ENCODE measurements at regions not wholly inside any gene's neighbourhood (a gene's known extent, or its start where the extent isn't known, plus 50 kb on each side); places are given as distances from the start of the nearest gene placed in this dataset.
"Not testable (repeated sequence)": the region's sequence is repeated elsewhere in the genome, so short reads cannot be mapped to it uniquely, and the experiment has no call there.

- no peak for DNase-seq
Observed at GRCh38 chr16:86243571-86244154, 266.7 kb upstream of the FOXF1 start.

GRCh38 chr16:86244158-86244557, 266.2 kb upstream of the FOXF1 start:
- DNase-seq = no peak

GRCh38 chr16:86244936-86245335, 265.4 kb upstream of the FOXF1 start:
- no peak for DNase-seq

- DNase-seq = no peak
Observed at GRCh38 chr16:86245351-86245750, 265.0 kb upstream of the FOXF1 start.

GRCh38 chr16:86245895-86246294, 264.4 kb upstream of the FOXF1 start:
- no peak for DNase-seq

GRCh38 chr16:86248310-86248905, 261.9 kb upstream of the FOXF1 start:
- no peak for DNase-seq

DNA sequence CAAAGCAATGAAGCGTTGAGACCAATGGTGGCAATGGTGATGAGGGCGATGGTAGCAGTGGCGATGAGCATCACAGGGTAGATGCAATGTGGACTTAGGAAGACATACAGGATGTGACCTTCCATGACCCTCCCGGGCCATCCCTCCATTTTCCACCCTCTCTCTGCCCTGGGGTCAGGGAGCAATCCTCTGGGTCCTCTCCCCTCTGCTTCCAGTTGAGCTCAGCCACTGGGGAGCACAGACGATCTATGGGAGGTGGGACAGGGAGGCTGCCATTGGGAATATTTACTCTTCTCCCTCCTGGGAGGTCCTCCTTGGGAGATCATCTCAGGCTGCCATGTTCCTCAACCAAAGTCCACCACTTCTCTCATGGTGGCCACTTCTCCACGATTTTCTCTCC, 260.7 kb upstream of the FOXF1 start:
- DNase-seq = no peak

DNA sequence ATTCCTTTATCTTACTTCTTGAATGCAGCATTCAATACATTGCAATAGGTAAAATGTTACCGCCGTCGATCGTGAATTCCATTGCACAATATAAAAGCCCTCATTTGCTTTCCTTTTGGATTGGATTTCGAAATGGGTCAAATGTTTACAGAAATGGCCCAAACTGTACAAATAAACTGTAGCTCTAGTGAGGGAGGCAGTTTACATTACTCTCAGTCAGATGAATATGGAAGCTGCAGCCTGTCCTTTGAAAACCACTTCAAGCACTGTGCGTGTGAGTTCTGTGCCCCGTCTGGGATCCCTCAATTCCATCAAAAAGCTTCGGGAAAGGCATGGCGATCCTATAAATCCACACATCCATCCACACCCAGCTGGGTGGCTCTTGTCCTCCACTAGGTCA, 258.6 kb upstream of the FOXF1 start:
- DNase-seq = no peak

GRCh38 chr16:86252596-86252995, 257.7 kb upstream of the FOXF1 start:
- no peak for DNase-seq

GRCh38 chr16:86255966-86256365, 254.4 kb upstream of the FOXF1 start:
- DNase-seq = no peak

GRCh38 chr16:86256995-86257394, 253.3 kb upstream of the FOXF1 start:
- DNase-seq = no peak

DNA sequence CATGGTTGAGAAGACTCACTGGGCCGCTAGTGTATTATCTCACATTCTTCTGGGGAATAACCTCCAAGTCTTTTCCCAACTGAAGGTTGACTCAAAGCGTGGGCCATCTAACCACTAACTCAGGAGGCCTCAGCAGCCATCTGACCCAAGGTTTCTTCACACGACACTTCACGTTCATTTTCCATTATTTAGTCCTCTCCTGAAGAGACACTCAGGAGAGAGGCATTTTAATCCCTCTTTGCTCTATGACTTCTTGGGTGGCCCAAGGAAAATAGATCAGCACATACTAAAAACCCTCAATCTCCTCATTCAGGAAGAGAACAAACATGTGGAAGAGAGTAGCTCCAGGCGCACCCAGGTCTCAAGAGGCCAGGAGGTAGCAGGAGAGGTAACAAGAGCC, 252.8 kb upstream of the FOXF1 start:
- no peak for DNase-seq

DNA sequence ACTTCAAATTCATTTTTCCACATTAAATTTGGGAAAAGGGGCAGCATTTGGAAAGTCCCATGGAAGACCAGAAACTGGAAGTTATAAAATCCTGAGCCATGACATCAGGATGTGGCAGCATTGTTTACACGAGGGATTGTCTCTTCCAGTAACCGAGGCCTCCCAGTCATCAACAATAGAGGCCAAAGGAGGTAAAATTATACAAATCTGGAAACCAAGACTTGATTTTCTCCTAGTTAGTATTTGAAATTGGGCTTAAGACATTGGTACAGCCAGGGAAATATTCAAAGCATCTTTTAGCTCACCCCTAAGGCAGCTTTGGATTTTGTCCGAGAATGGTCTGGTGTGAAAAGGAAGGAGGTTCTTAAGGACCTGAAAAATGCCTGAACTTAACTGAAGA, 251.6 kb upstream of the FOXF1 start:
- DNase-seq = no peak

- DNase-seq = no peak
Observed at GRCh38 chr16:86259499-86259898, 250.8 kb upstream of the FOXF1 start.

- DNase-seq = no peak
Observed at GRCh38 chr16:86261379-86261778, 248.9 kb upstream of the FOXF1 start.

GRCh38 chr16:86267657-86268056, 242.7 kb upstream of the FOXF1 start:
- DNase-seq = not testable (repeated sequence)

DNA sequence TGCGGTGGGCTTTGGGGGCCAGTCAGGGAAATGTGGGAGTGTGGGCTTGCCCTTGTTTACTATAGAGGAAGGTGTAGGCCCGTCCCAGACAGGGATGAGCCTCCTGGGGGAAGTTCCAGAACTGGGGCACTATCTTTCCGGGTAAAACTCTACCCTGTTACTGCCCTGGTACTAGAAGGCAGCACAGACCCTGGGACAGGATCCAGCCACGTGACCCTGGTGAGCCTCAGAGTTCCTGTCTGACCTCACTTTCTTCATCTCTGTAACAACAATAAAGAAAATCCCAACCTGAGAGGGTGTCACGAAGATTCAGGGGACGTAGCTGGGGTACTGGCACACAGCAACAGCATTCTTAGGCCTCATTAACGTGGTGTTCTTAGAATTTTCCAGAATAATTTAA, 239.6 kb upstream of the FOXF1 start:
- no peak for DNase-seq

DNA sequence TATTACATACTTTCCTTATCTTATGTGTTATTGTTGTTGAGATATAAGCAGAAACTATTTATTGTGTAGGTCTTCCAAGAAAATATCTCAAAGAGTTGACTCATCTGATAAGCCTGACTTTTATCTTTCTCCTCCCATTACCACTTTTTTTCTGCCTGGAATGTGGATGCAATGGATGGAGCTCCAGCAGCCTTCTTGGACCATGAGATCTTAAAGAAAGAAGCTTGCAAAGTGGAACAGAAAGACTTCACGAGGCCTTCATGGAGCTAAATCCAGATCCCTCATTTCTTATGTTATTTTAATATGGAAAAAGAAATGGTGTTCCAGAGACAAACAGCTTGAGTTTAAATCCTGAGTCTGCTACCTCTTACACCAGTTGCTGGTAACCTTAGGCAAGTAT, 237.6 kb upstream of the FOXF1 start:
- no peak for DNase-seq

DNA sequence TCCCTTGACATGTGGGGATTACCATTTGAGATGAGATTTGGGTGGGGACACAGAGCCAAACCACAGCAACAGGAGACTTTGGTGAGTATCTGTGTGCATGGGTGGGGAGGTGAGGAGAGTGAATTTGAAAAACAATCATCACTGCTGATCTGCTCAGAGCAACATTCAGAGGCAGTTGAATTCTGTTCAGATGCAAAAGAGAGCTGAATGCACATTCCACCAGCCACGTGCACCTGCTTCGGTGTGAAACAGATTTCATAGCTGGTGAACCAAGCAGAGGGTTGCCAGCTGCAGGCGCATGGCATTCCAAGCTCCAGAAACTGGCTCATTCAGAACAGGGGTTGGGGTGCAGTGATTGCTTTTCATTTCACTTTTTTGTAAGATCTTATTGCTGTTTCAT, 233.1 kb upstream of the FOXF1 start:
- DNase-seq = no peak

DNA sequence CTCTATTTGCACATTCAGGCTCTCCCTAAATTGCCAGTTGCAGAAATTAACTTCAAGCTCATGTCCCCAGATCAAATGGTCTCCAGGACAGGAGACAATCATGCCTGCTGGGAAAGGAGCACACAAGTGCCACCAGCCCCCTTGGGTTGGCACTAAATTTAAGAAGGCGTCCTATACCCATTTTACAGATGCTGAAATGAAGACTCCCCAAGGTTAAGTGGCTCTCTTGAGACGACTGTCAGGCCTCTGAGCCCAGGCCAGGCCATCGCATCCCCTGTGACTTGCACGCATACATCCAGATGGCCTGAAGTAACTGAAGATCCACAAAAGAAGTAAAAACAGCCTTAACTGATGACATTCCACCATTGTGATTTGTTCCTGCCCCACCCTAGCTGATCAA, 232.5 kb upstream of the FOXF1 start:
- not testable (repeated sequence) for DNase-seq

GRCh38 chr16:86281421-86281820, 228.9 kb upstream of the FOXF1 start:
- no peak for DNase-seq

- DNase-seq = no peak
Observed at GRCh38 chr16:86283944-86284343, 226.4 kb upstream of the FOXF1 start.

GRCh38 chr16:86285421-86285820, 224.9 kb upstream of the FOXF1 start:
- no peak for DNase-seq

DNA sequence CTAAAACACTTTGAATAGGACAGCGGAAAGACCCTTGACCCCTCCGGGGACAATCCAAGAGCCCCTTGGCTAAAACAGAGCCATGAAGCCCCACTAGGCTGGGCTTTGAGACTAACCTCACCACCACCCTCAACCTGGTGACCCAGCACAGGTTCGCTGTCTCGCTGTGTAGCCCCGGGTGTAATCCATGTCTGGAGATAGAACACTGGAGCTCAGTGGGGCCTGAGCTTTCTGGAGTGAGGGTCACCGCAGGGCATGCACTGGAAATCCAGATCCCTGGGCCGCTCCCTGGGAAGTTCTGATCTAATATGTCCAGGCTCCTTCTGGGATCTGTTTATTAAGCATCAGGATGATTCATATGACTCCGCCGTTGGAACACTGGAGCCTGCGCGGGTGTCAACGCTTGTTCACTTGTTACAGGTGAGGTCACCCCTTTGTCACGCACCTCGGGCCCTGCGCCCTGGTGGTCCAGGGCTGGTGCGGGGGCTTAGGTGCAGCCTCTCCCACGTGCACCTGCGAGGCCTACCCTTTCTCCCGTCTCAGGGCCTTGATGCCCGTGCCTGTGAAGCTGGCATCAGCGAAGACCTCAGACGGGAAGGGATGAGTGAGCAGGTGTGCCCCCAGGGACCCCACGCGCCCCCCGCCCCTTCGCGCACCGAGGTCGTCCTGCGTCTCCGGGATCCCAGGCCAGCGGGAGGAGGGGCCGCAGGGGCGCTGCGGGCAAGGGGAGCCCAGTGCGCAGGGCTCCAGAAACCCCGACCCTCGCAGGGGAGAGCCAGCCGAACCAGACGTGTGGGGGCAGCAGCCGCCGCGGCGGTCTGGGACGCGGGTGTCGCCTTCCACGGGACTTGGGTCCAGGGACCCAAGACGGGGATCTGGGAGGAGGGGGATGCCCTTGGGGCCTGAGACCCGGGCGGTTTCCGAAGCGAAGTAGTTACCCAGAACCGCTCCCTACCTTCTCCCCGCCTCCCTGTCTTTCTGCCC, 224.1 kb upstream of the FOXF1 start:
- DNase-seq = no peak

Data from NCI-H1694 treated with DMSO at 0.1 percent for 48 hours (cell line).